ENCODE measurements at regions not wholly inside any gene's neighbourhood (a gene's known extent, or its start where the extent isn't known, plus 50 kb on each side); places are given as distances from the start of the nearest gene placed in this dataset.

- ATAC-seq (no peak), FAIRE-seq (no peak), DNase-seq (ENCODE audit: low spot score) (no peak)
- in situ Hi-C loops (cut with HindIII; ENCODE audit: extremely low pct_ligation_motif_present, low pct_unique_long_range_greater_than_20kb) (no loop called here), intact Hi-C loops (cut with micrococcal nuclease; ENCODE audit: unreplicated experiment) (no loop called here)
- H3K27ac ChIP-seq (ENCODE audit: extremely low read length, insufficient read depth, low read length) = no peak overlapping the region
- 11% methylated on average over 7 of the region's 7 CpGs for WGBS (ENCODE audit: low lambda C conversion rate)
- H3K4me3 ChIP-seq (replicated peaks in 1 of 3; ENCODE audit: insufficient read depth in 1 of 3, low read depth in 2 of 3, low read length in 3 of 3) = no peak overlapping the region
- no peaks in the 10 kb centered on the region for H3K36me3 ChIP-seq (replicated peaks in 1 of 2; ENCODE audit: control insufficient read depth in 1 of 2, insufficient read depth in 2 of 2, low read length in 2 of 2)
- peaks cover 12 to 76% of the 10 kb centered on the region in 2 experiments for H3K27me3 ChIP-seq (ENCODE audit: control insufficient read depth in 1 of 2, insufficient read depth in 2 of 2, low read length in 2 of 2)
- H3K79me2 ChIP-seq (ENCODE audit: insufficient read depth, low read length) = no peaks in the 10 kb centered on the region
- peaks cover 4% of the 10 kb centered on the region; the same call in 1 of the 2 replicates for H4K20me1 ChIP-seq (ENCODE audit: insufficient read depth, low read length)
- H3K4me1 ChIP-seq (ENCODE audit: insufficient read depth, low read length) = no peaks in the 10 kb centered on the region
- no peaks in the 10 kb centered on the region for H3K9me3 ChIP-seq (ENCODE audit: low read length)
- CTCF ChIA-PET (ENCODE audit: low intra/inter-chr PET ratio, low total read pairs) = no interaction called here
- no peak overlapping the region for H3K9ac ChIP-seq (ENCODE audit: insufficient read depth, low read depth, low read length)
- H2AFZ ChIP-seq (ENCODE audit: low read length) = no peak overlapping the region
- POLR2A ChIA-PET = no interaction called here
- BruUV-seq (replicated peaks) = no TSS peak
- H3K4me2 ChIP-seq (ENCODE audit: low read depth, low read length) = no peak overlapping the region
- TF ChIP-seq ZBTB43 (CRISPR knock-in tag; conservative IDR thresholded peaks at IDR 0.05) (no peak), MNT (IDR thresholded peaks at IDR 0.05) (0 out of 2 replicates have a peak, but pooled peaks have one; percentile 3)
Observed at GRCh38 chr17:79303641-79304205, 229.1 kb downstream of the ENGASE start.

GRCh38 chr17:79301469-79301868, 226.8 kb downstream of the ENGASE start:
- H2AFZ ChIP-seq (ENCODE audit: low read length) = no peak overlapping the region
- H3K4me3 ChIP-seq (replicated peaks in 1 of 3; ENCODE audit: insufficient read depth in 1 of 3, low read depth in 2 of 3, low read length in 3 of 3) = no peak overlapping the region
- no peaks in the 10 kb centered on the region for H3K9me3 ChIP-seq (ENCODE audit: low read length)
- no peaks in the 10 kb centered on the region for H3K79me2 ChIP-seq (ENCODE audit: insufficient read depth, low read length)
- no peak overlapping the region for H3K27ac ChIP-seq (ENCODE audit: extremely low read length, insufficient read depth, low read length)
- H3K27me3 ChIP-seq (ENCODE audit: control insufficient read depth in 1 of 2, insufficient read depth in 2 of 2, low read length in 2 of 2) = peaks cover 14 to 57% of the 10 kb centered on the region in 2 experiments
- no peak overlapping the region for H3K9ac ChIP-seq (ENCODE audit: insufficient read depth, low read depth, low read length)
- DNase-seq (ENCODE audit: low spot score) (no peak), FAIRE-seq (peak; percentile 18), ATAC-seq (peak; percentile 57)
- 9% methylated on average over 8 of the region's 8 CpGs for WGBS (ENCODE audit: low lambda C conversion rate)
- CTCF ChIA-PET (ENCODE audit: low intra/inter-chr PET ratio, low total read pairs) = no interaction called here
- BruUV-seq (replicated peaks) = no TSS peak
- H3K36me3 ChIP-seq (replicated peaks in 1 of 2; ENCODE audit: control insufficient read depth in 1 of 2, insufficient read depth in 2 of 2, low read length in 2 of 2) = no peaks in the 10 kb centered on the region
- intact Hi-C loops (cut with micrococcal nuclease; ENCODE audit: unreplicated experiment) = no loop called here
- no peaks in the 10 kb centered on the region for H3K4me1 ChIP-seq (ENCODE audit: insufficient read depth, low read length)
- TF ChIP-seq ELF1 (CRISPR knock-in tag; IDR thresholded peaks at IDR 0.05) (no peak), ZNF432 (CRISPR knock-in tag; IDR thresholded peaks at IDR 0.05; ENCODE audit: borderline replicate concordance) (no peak), ZNF367 (CRISPR knock-in tag; IDR thresholded peaks at IDR 0.05; ENCODE audit: borderline replicate concordance) (no peak), ZBTB44 (CRISPR knock-in tag; IDR thresholded peaks at IDR 0.05) (no peak), UBTF (CRISPR knock-in tag; IDR thresholded peaks at IDR 0.05) (no peak)
- POLR2A ChIA-PET = no interaction called here
- H3K4me2 ChIP-seq (ENCODE audit: low read depth, low read length) = no peak overlapping the region
- peaks cover 4% of the 10 kb centered on the region; the same call in 1 of the 2 replicates for H4K20me1 ChIP-seq (ENCODE audit: insufficient read depth, low read length)
- in situ Hi-C loops (cut with HindIII; ENCODE audit: extremely low pct_ligation_motif_present, low pct_unique_long_range_greater_than_20kb) = no loop called here

Measured in HepG2 (cell line).